HepG2 (cell line): ENCODE measurements at regions not wholly inside any gene's neighbourhood (a gene's known extent, or its start where the extent isn't known, plus 50 kb on each side); places are given as distances from the start of the nearest gene placed in this dataset.

Experiments used
- CTCF ChIP-seq: sonication (generic); formaldehyde crosslinking; IDR thresholded peaks from 2 replicates; pipeline ENCODE4 v1.5.0; 2020; ENCODE audit warnings: mild to moderate bottlenecking, missing genetic modification reagents, moderate library complexity
- POLR2AphosphoS5 ChIP-seq: IDR thresholded peaks from 2 replicates; pipeline ENCODE4 v1.6.1; 2012; ENCODE audit warnings: low read depth, low read length
- SMC3 ChIP-seq: IDR thresholded peaks from 2 replicates; pipeline ENCODE4 v1.6.1; 2011; ENCODE audit warnings: low read length, improper control_type of control experiment
- TCF7L2 ChIP-seq: IDR thresholded peaks from 2 replicates; pipeline ENCODE4 v1.6.1; 2011; ENCODE audit warnings: mild to moderate bottlenecking, low read depth, low read length, moderate library complexity
- ZBTB7B ChIP-seq: sonication (generic); formaldehyde crosslinking; IDR thresholded peaks from 2 replicates; pipeline ENCODE4 v1.4.0; 2020; ENCODE audit warnings: missing genetic modification reagents
- ZEB1 ChIP-seq: IDR thresholded peaks from 2 replicates; pipeline ENCODE4 v1.6.1; 2012; ENCODE audit warnings: mild to moderate bottlenecking, low read depth, inconsistent platforms; ENCODE audit not compliant: insufficient replicate concordance
- ZNF256 ChIP-seq: sonication (generic); formaldehyde crosslinking; conservative IDR thresholded peaks from 2 replicates; pipeline ENCODE4 v1.4.0; 2020; ENCODE audit warnings: missing genetic modification reagents

GRCh38 chr17:36747861-36748260, 146.5 kb downstream of the MRM1 start:
- TF ChIP-seq TCF7L2 (no peak), ZEB1 (no peak), SMC3 (no peak), ZNF256 (no peak), POLR2AphosphoS5 (no peak), ZBTB7B (no peak), CTCF (CRISPR knock-in tag) (no peak)
